ENCODE measurements at regions not wholly inside any gene's neighbourhood (a gene's known extent, or its start where the extent isn't known, plus 50 kb on each side); places are given as distances from the start of the nearest gene placed in this dataset.

GRCh38 chr4:133856731-133857355 is 344.7 kb downstream of the PABPC4L start:
- TF ChIP-seq POLR2A (IDR thresholded peaks at IDR 0.05) (no peak), CTCF (IDR thresholded peaks at IDR 0.05) (no peak), EP300 (IDR thresholded peaks at IDR 0.05) (no peak)
